CD14-positive monocyte (primary cell): ENCODE measurements at regions not wholly inside any gene's neighbourhood (a gene's known extent, or its start where the extent isn't known, plus 50 kb on each side); places are given as distances from the start of the nearest gene placed in this dataset.
A peak's percentile ranks its signal among the peaks of the same experiment; 100 is the strongest.

Source experiments
- DNase-seq, 3 donors: peaks; one replicate each; pipeline ENCODE4 v3.0.0-alpha.2; 2011 to 2022
- H2AFZ ChIP-seq: 2 replicates; pipeline ENCODE4 v1.6.0; 2012; ENCODE audit warnings: mild to moderate bottlenecking, low read depth, low read length, inconsistent platforms; ENCODE audit not compliant: insufficient read depth, poor library complexity, severe bottlenecking
- H3K27ac ChIP-seq, 2 donors: 1 replicate in 1 of 2; 2 replicates in 1 of 2; pipeline ENCODE4 v1.5.1; 2012 to 2013; ENCODE audit warnings: low read length in 2 of 2, control low read depth in 1 of 2, inconsistent platforms in 1 of 2, low read depth in 1 of 2, mild to moderate bottlenecking in 1 of 2
- H3K27me3 ChIP-seq, 2 donors: one replicate each; pipeline versions ENCODE4 v1.6.0 to v1.6.1; 2011 to 2013; ENCODE audit warnings: low read length in 2 of 2; ENCODE audit not compliant: control insufficient read depth in 2 of 2, insufficient read depth in 2 of 2
- H3K36me3 ChIP-seq, 2 donors: replicated peaks in 1 of 2; 1 replicate in 1 of 2; 2 replicates in 1 of 2; pipeline versions ENCODE4 v1.5.1 to v1.6.1; 2012 to 2013; ENCODE audit warnings: low read length in 2 of 2, control low read depth in 1 of 2, inconsistent platforms in 1 of 2, mild to moderate bottlenecking in 1 of 2; ENCODE audit not compliant: insufficient read depth in 2 of 2, control insufficient read depth in 1 of 2
- H3K4me1 ChIP-seq, 2 donors: 1 replicate in 1 of 2; 2 replicates in 1 of 2; pipeline versions ENCODE4 v1.5.1 to v1.6.1; 2012 to 2013; ENCODE audit warnings: low read length in 2 of 2, control low read depth in 1 of 2, inconsistent platforms in 1 of 2, mild to moderate bottlenecking in 1 of 2, moderate library complexity in 1 of 2; ENCODE audit not compliant: insufficient read depth in 2 of 2, control insufficient read depth in 1 of 2
- H3K4me2 ChIP-seq: replicated peaks from 2 replicates; pipeline ENCODE3; 2012; ENCODE audit warnings: low read length, moderate library complexity, mild to moderate bottlenecking; ENCODE audit not compliant: poor library complexity, severe bottlenecking; ENCODE audit errors: extremely low read depth
- H3K4me3 ChIP-seq, 3 experiments: fragments of 200-600 bp in 1 of 3; sonication (generic) in 1 of 3; replicated peaks in 1 of 3; 1 replicate in 2 of 3; 2 replicates in 1 of 3; pipeline ENCODE4 v1.5.1; 2011 to 2013; ENCODE audit warnings: low read length in 3 of 3, mild to moderate bottlenecking in 3 of 3, control low read depth in 2 of 3, low read depth in 2 of 3, inconsistent platforms in 1 of 3, moderate library complexity in 1 of 3
- H3K79me2 ChIP-seq: 2 replicates; pipeline ENCODE4 v1.6.0; 2012; ENCODE audit warnings: mild to moderate bottlenecking, control low read depth, inconsistent platforms, low read length, moderate library complexity; ENCODE audit not compliant: insufficient read depth
- H3K9ac ChIP-seq: 2 replicates; pipeline ENCODE4 v1.6.0; 2017; ENCODE audit warnings: low read length, mild to moderate bottlenecking; ENCODE audit not compliant: insufficient read depth, poor library complexity, severe bottlenecking
- H3K9me3 ChIP-seq, 2 donors: replicated peaks in 1 of 2; 1 replicate in 1 of 2; 2 replicates in 1 of 2; pipeline versions ENCODE4 v1.5.1 to v1.6.1; 2012 to 2013; ENCODE audit warnings: low read length in 2 of 2, control low read depth in 1 of 2; ENCODE audit not compliant: control insufficient read depth in 1 of 2, insufficient read depth in 1 of 2
- H4K20me1 ChIP-seq: 2 replicates; pipeline ENCODE4 v1.6.0; 2012; ENCODE audit warnings: mild to moderate bottlenecking, low read length, control low read depth, moderate library complexity; ENCODE audit not compliant: insufficient read depth
- H3K27ac Mint-ChIP-seq, 7 donors: one replicate each; pipeline ENCODE4 v1.8.0; 2020; ENCODE audit warnings: mild to moderate bottlenecking in 7 of 7, mixed read lengths in 7 of 7, moderate library complexity in 6 of 7, inconsistent platforms in 2 of 7
- H3K27me3 Mint-ChIP-seq, 3 donors: one replicate each; pipeline ENCODE4 v1.8.0; 2021 to 2022; ENCODE audit warnings: low read depth in 3 of 3, mild to moderate bottlenecking in 3 of 3, mixed read lengths in 3 of 3, moderate library complexity in 3 of 3, inconsistent platforms in 1 of 3
- H3K36me3 Mint-ChIP-seq, 2 donors: one replicate each; pipeline ENCODE4 v1.8.0; 2020; ENCODE audit warnings: mixed read lengths in 2 of 2, inconsistent platforms in 1 of 2, mild to moderate bottlenecking in 1 of 2
- H3K4me1 Mint-ChIP-seq: one replicate; pipeline ENCODE4 v1.8.0; 2020; ENCODE audit warnings: mild to moderate bottlenecking, mixed read lengths
- H3K4me3 Mint-ChIP-seq, 2 donors: one replicate each; pipeline ENCODE4 v1.8.0; 2020; ENCODE audit warnings: mild to moderate bottlenecking in 2 of 2, mixed read lengths in 2 of 2, moderate library complexity in 1 of 2
- H3K9me3 Mint-ChIP-seq, 7 donors: one replicate each; pipeline ENCODE4 v1.8.0; 2020 to 2022; ENCODE audit warnings: mixed read lengths in 7 of 7, mild to moderate bottlenecking in 6 of 7, moderate library complexity in 6 of 7, inconsistent platforms in 2 of 7
- WGBS: methylation state at CpG from one replicate; pipeline ENCODE4 v1.1.5; 2013; ENCODE audit warnings: missing lambda C conversion rate; ENCODE audit not compliant: insufficient coverage; 5-methylcytosine and 5-hydroxymethylcytosine counted together
- intact Hi-C, 2 donors: fragments of 100-400 bp; cut with micrococcal nuclease; formaldehyde crosslinking; loops; one replicate each; pipeline versions ENCODE4 v1.15.0 to v1.15.1; 2023
- TF ChIP-seq, protein P1 (sequence below): fragments of 200-600 bp; IDR thresholded peaks from one replicate; pipeline ENCODE4 v1.8.0; 2022; ENCODE audit warnings: antibody characterized with exemption, mild to moderate bottlenecking

DNA sequence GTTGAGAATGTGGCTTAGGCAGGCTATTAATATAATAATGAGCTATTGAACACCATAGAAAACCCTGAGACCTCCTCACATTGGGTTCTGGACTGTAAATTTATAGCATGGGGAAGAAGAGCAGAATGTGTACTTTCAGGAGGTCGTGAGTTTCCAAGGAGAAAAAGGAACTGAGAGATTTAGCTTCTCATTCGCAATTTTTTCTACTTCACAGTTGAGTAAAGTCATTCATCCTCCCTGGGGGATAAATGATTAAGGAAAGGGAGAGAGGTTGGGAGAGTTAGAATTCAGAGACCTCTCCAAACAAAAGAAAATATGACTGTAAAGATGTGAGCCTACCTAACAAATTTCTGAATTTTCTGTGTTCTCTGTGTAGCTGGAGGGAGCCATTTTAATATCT, 205.8 kb upstream of the CYRIA start:
- Histone ChIP-seq H3K9ac (no peak overlapping the region), H3K4me3 (no peak overlapping the region), H3K9me3 (no peaks in the 10 kb centered on the region), H3K36me3 (no peaks in the 10 kb centered on the region), H3K79me2 (no peaks in the 10 kb centered on the region), H2AFZ (no peak overlapping the region), H3K4me2 (no peak overlapping the region), H3K27ac (no peak overlapping the region), H3K27me3 (peaks cover 0 to 3% of the 10 kb centered on the region in 2 donors), H3K4me1 (no peaks in the 10 kb centered on the region), H4K20me1 (no peaks in the 10 kb centered on the region)
- Mint-ChIP-seq H3K36me3 (no peaks in the 10 kb centered on the region), H3K4me3 (no peak overlapping the region), H3K27ac (peak overlapping the region in 3 of 7 donors; percentile 19 to 31 (median 28)), H3K4me1 (peaks cover 5% of the 10 kb centered on the region), H3K9me3 (no peaks in the 10 kb centered on the region), H3K27me3 (no peaks in the 10 kb centered on the region)
- peak in 1 of 3 donors; percentile 64 for DNase-seq
- intact Hi-C loops: no loop called here
- TF ChIP-seq, protein P1, sequence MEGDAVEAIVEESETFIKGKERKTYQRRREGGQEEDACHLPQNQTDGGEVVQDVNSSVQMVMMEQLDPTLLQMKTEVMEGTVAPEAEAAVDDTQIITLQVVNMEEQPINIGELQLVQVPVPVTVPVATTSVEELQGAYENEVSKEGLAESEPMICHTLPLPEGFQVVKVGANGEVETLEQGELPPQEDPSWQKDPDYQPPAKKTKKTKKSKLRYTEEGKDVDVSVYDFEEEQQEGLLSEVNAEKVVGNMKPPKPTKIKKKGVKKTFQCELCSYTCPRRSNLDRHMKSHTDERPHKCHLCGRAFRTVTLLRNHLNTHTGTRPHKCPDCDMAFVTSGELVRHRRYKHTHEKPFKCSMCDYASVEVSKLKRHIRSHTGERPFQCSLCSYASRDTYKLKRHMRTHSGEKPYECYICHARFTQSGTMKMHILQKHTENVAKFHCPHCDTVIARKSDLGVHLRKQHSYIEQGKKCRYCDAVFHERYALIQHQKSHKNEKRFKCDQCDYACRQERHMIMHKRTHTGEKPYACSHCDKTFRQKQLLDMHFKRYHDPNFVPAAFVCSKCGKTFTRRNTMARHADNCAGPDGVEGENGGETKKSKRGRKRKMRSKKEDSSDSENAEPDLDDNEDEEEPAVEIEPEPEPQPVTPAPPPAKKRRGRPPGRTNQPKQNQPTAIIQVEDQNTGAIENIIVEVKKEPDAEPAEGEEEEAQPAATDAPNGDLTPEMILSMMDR: no peak
- no CpG with 5 or more reads among the region's 2 CpGs for WGBS

DNA sequence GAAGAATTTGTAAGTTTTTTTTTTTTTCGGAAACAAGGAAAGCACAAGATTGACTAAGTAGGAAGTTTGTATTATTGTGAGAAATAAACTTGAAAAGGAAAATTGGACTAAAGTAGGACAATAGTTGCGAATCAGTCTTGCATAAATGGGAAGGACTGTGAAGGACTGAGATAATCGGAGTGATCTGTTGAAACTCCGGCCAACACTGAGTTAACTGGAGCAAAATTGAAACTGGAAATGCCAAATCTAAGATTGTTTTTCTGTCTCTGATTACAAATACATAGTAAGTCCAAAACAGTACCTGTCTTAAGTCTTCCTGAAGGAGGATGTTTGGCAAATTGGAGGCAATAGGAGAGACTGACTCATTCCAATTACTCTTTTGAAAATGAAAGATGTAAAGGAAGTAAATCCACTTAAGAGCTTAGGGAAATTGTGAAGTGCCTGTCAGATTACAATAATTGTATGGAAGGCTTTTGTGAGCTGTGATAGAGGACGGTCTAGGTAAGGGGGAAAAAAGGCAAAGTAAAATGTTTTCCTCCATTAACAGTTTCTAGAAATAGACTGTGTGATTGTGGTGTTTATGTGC, 204.9 kb upstream of the CYRIA start:
- H3K4me3 Mint-ChIP-seq: no peak overlapping the region
- H3K79me2 ChIP-seq: no peaks in the 10 kb centered on the region

More for the DNA sequence above, 204.9 kb upstream of the CYRIA start:
- Histone ChIP-seq H3K9me3 (no peaks in the 10 kb centered on the region), H4K20me1 (no peaks in the 10 kb centered on the region), H3K27ac (no peak overlapping the region), H2AFZ (no peak overlapping the region), H3K4me1 (no peaks in the 10 kb centered on the region), H3K9ac (no peak overlapping the region), H3K4me2 (no peak overlapping the region), H3K36me3 (no peaks in the 10 kb centered on the region), H3K4me3 (no peak overlapping the region), H3K27me3 (peaks cover 0 to 3% of the 10 kb centered on the region in 2 donors)
- Mint-ChIP-seq H3K4me1 (peaks cover 5% of the 10 kb centered on the region), H3K27ac (peak overlapping the region in 2 of 7 donors; percentile 28 to 30), H3K36me3 (no peaks in the 10 kb centered on the region), H3K27me3 (no peaks in the 10 kb centered on the region), H3K9me3 (no peaks in the 10 kb centered on the region)
- TF ChIP-seq, protein P1: no peak
- 100% methylated on average over 2 of the region's 5 CpGs for WGBS
- DNase-seq: no peak
- intact Hi-C loops: no loop called here
